ENCODE measurements at regions not wholly inside any gene's neighbourhood (a gene's known extent, or its start where the extent isn't known, plus 50 kb on each side); places are given as distances from the start of the nearest gene placed in this dataset.

DNA sequence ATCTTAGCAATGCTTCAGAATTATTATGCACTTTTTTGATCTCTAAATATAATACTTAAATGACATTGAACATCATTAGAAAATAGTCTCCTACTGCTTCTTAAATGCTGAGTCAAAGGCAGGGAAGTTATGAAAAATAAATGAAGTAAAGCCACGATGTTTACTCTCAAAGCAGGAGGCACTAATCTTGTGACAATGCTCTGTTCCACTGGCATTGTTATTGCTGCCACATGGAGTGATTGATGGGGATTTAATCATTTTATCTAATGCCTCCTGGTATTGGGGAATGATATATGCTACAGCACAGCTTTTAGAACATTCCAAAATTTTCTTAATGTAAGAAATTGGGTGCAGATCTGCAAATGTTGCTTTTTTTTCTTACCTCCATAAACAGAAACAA lies 1655.4 kb upstream of the NUDT12 start:
- no peak for DNase-seq (ENCODE audit: low read depth, low spot score)
- no peak for TF ChIP-seq GATA2 (IDR thresholded peaks at IDR 0.05; ENCODE audit: insufficient read depth, insufficient read length, low read depth, low read length)
- no peak for TF ChIP-seq POLR2A (IDR thresholded peaks at IDR 0.05; ENCODE audit: low read depth, low read length)
- no peak for TF ChIP-seq MYC (IDR thresholded peaks at IDR 0.05; ENCODE audit: low read depth, low read length)
- TF ChIP-seq EZH2 (IDR thresholded peaks at IDR 0.05; ENCODE audit: borderline replicate concordance, low read depth, low read length, severe bottlenecking): no peak
- TF ChIP-seq, protein P1, sequence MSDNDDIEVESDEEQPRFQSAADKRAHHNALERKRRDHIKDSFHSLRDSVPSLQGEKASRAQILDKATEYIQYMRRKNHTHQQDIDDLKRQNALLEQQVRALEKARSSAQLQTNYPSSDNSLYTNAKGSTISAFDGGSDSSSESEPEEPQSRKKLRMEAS (IDR thresholded peaks at IDR 0.05; ENCODE audit: insufficient read depth, insufficient read length): no peak
- TF ChIP-seq, protein P2, sequence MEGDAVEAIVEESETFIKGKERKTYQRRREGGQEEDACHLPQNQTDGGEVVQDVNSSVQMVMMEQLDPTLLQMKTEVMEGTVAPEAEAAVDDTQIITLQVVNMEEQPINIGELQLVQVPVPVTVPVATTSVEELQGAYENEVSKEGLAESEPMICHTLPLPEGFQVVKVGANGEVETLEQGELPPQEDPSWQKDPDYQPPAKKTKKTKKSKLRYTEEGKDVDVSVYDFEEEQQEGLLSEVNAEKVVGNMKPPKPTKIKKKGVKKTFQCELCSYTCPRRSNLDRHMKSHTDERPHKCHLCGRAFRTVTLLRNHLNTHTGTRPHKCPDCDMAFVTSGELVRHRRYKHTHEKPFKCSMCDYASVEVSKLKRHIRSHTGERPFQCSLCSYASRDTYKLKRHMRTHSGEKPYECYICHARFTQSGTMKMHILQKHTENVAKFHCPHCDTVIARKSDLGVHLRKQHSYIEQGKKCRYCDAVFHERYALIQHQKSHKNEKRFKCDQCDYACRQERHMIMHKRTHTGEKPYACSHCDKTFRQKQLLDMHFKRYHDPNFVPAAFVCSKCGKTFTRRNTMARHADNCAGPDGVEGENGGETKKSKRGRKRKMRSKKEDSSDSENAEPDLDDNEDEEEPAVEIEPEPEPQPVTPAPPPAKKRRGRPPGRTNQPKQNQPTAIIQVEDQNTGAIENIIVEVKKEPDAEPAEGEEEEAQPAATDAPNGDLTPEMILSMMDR (IDR thresholded peaks at IDR 0.05; ENCODE audit: extremely low read depth in 1 of 2, insufficient read depth in 1 of 2, low read depth in 1 of 2, low read length in 2 of 2): no peak
- no peak for TF ChIP-seq JUN (IDR thresholded peaks at IDR 0.05; ENCODE audit: borderline replicate concordance, insufficient read depth, insufficient read length, low read depth)
- ChIA-PET POLR2A (no interaction called here), CTCF (no interaction called here)
- Histone ChIP-seq H2AFZ (ENCODE audit: low read depth, low read length) (no peak overlapping the region), H3K79me2 (ENCODE audit: control insufficient read depth, insufficient read depth, low read length) (no peaks in the 10 kb centered on the region), H3K36me3 (ENCODE audit: control insufficient read depth in 2 of 2, extremely low read depth in 1 of 2, insufficient read depth in 2 of 2, low read length in 2 of 2) (no peaks in the 10 kb centered on the region), H3K27ac (ENCODE audit: insufficient read depth, low read depth, low read length) (no peak overlapping the region), H3K27me3 (ENCODE audit: control insufficient read depth in 2 of 2, insufficient read depth in 2 of 2, low read length in 2 of 2) (no peaks in the 10 kb centered on the region), H3K4me3 (replicated peaks in 1 of 3; ENCODE audit: insufficient read depth in 1 of 3, low read depth in 1 of 3, low read length in 3 of 3) (no peak overlapping the region), H4K20me1 (replicated peaks; ENCODE audit: control insufficient read depth, extremely low read depth, insufficient read depth, low read length) (no peaks in the 10 kb centered on the region), H3K9me3 (replicated peaks; ENCODE audit: control insufficient read depth, insufficient read depth, low read length) (no peaks in the 10 kb centered on the region), H3K9me1 (replicated peaks; ENCODE audit: control insufficient read depth, extremely low read depth, insufficient read depth, low read length) (no peaks in the 10 kb centered on the region), H3K4me1 (ENCODE audit: control insufficient read depth, extremely low read depth, insufficient read depth, low read length) (no peaks in the 10 kb centered on the region), H3K4me2 (ENCODE audit: insufficient read depth, low read length) (no peak overlapping the region), H3K9ac (replicated peaks; ENCODE audit: extremely low read depth, insufficient read depth, low read length) (no peak overlapping the region)
- intact Hi-C loops (cut with micrococcal nuclease) (no loop called here), dilution Hi-C loops (cut with MboI; ENCODE audit: extremely low pct_ligation_motif_present, low sequenced_read_pairs) (no loop called here)
- no TSS peak for BruUV-seq (replicated peaks)
- FAIRE-seq: no peak

DNA sequence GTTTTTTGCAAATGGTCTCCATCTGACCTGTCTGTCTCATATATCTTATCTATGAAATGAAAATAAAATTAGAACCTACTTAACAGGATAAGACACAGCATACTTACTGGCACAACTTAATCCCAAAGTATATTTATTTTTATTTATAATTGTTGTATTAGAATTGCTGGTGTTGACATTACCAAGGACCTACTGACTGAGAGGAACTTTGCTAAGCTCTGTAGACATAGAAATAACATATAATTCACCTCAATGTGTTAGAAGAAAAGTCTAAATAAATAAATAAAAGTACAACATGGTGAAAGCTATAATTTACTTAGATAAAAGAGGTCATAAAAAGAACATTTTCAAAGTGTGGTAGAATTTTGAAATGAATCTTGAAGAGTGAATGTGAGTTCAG lies 1650.5 kb upstream of the NUDT12 start:
- Histone ChIP-seq H3K79me2 (ENCODE audit: control insufficient read depth, insufficient read depth, low read length) (no peaks in the 10 kb centered on the region), H3K27ac (ENCODE audit: insufficient read depth, low read depth, low read length) (no peak overlapping the region), H4K20me1 (replicated peaks; ENCODE audit: control insufficient read depth, extremely low read depth, insufficient read depth, low read length) (no peaks in the 10 kb centered on the region), H3K9me3 (replicated peaks; ENCODE audit: control insufficient read depth, insufficient read depth, low read length) (no peaks in the 10 kb centered on the region), H3K27me3 (ENCODE audit: control insufficient read depth in 2 of 2, insufficient read depth in 2 of 2, low read length in 2 of 2) (no peaks in the 10 kb centered on the region), H2AFZ (ENCODE audit: low read depth, low read length) (no peak overlapping the region), H3K4me2 (ENCODE audit: insufficient read depth, low read length) (no peak overlapping the region), H3K9me1 (replicated peaks; ENCODE audit: control insufficient read depth, extremely low read depth, insufficient read depth, low read length) (no peaks in the 10 kb centered on the region), H3K4me1 (ENCODE audit: control insufficient read depth, extremely low read depth, insufficient read depth, low read length) (no peaks in the 10 kb centered on the region), H3K36me3 (ENCODE audit: control insufficient read depth in 2 of 2, extremely low read depth in 1 of 2, insufficient read depth in 2 of 2, low read length in 2 of 2) (no peaks in the 10 kb centered on the region), H3K4me3 (replicated peaks in 1 of 3; ENCODE audit: insufficient read depth in 1 of 3, low read depth in 1 of 3, low read length in 3 of 3) (no peak overlapping the region), H3K9ac (replicated peaks; ENCODE audit: extremely low read depth, insufficient read depth, low read length) (no peak overlapping the region)
- ChIA-PET POLR2A (no interaction called here), CTCF (no interaction called here)
- BruUV-seq (replicated peaks): no TSS peak
- dilution Hi-C loops (cut with MboI; ENCODE audit: extremely low pct_ligation_motif_present, low sequenced_read_pairs) (no loop called here), intact Hi-C loops (cut with micrococcal nuclease) (no loop called here)
- TF ChIP-seq GATA2 (IDR thresholded peaks at IDR 0.05; ENCODE audit: insufficient read depth, insufficient read length, low read depth, low read length) (no peak), JUN (IDR thresholded peaks at IDR 0.05; ENCODE audit: borderline replicate concordance, insufficient read depth, insufficient read length, low read depth) (no peak), FOS (IDR thresholded peaks at IDR 0.05; ENCODE audit: borderline replicate concordance, insufficient read depth, low read length) (no peak), EZH2 (IDR thresholded peaks at IDR 0.05; ENCODE audit: borderline replicate concordance, low read depth, low read length, severe bottlenecking) (no peak), MYC (IDR thresholded peaks at IDR 0.05; ENCODE audit: low read depth, low read length) (no peak), POLR2A (IDR thresholded peaks at IDR 0.05; ENCODE audit: low read depth, low read length) (no peak), POLR2AphosphoS5 (IDR thresholded peaks at IDR 0.05; ENCODE audit: insufficient read depth, low read depth, low read length) (no peak)
- TF ChIP-seq, protein P1 (IDR thresholded peaks at IDR 0.05; ENCODE audit: insufficient read depth, insufficient read length): no peak
- TF ChIP-seq, protein P2 (IDR thresholded peaks at IDR 0.05; ENCODE audit: extremely low read depth in 1 of 2, insufficient read depth in 1 of 2, low read depth in 1 of 2, low read length in 2 of 2): no peak
- DNase-seq (ENCODE audit: low read depth, low spot score) (no peak), FAIRE-seq (no peak)

Data from endothelial cell of umbilical vein (primary cell).